Activated T-helper 1 cell treated with anti-CD3 and anti-CD28 coated beads, Interleukin-12 subunit alpha, Interleukin-12 subunit beta, Interleukin-2, Interleukin-4 antibody, amounts not matched to agents 30 ng/mL and 10 ng/mL and 1 ng/mL, durations not matched to agents 14 hours and 24 hours and 36 hours (primary cell): ENCODE measurements at regions not wholly inside any gene's neighbourhood (a gene's known extent, or its start where the extent isn't known, plus 50 kb on each side); places are given as distances from the start of the nearest gene placed in this dataset.

Experiments used
- DNase-seq: peaks from one replicate; pipeline ENCODE4 v3.0.0; 2021; ENCODE audit warnings: low spot score
- H3K27ac Mint-ChIP-seq: one replicate; pipeline ENCODE4 v1.8.0; 2021; ENCODE audit warnings: mild to moderate bottlenecking, mixed read lengths
- H3K27me3 Mint-ChIP-seq: one replicate; pipeline ENCODE4 v1.8.0; 2022; ENCODE audit warnings: mild to moderate bottlenecking, moderate library complexity, mixed read lengths; ENCODE audit not compliant: insufficient read depth
- H3K36me3 Mint-ChIP-seq: one replicate; pipeline ENCODE4 v1.8.0; 2021; ENCODE audit warnings: low read depth, mixed read lengths
- H3K4me1 Mint-ChIP-seq: one replicate; pipeline ENCODE4 v1.8.0; 2021; ENCODE audit warnings: low read depth, mixed read lengths
- H3K4me3 Mint-ChIP-seq: one replicate; pipeline ENCODE4 v1.8.0; 2021; ENCODE audit warnings: mild to moderate bottlenecking, moderate library complexity, mixed read lengths
- H3K9me3 Mint-ChIP-seq: one replicate; pipeline ENCODE4 v1.8.0; 2021; ENCODE audit warnings: mixed read lengths
- intact Hi-C: fragments of 100-400 bp; cut with micrococcal nuclease; formaldehyde crosslinking; loops from one replicate; pipeline ENCODE4 v1.15.1; 2024

GRCh38 chr13:97100821-97101220 is 106.5 kb upstream of the OXGR1 start:
- intact Hi-C loops: no loop called here
- Mint-ChIP-seq H3K27me3 (peaks cover 2% of the 10 kb centered on the region), H3K9me3 (no peaks in the 10 kb centered on the region), H3K36me3 (no peaks in the 10 kb centered on the region), H3K4me3 (no peak overlapping the region), H3K27ac (no peak overlapping the region), H3K4me1 (no peaks in the 10 kb centered on the region)
- no peak for DNase-seq

- Mint-ChIP-seq H3K4me3 (no peak overlapping the region), H3K36me3 (no peaks in the 10 kb centered on the region), H3K4me1 (no peaks in the 10 kb centered on the region), H3K27me3 (peaks cover 2% of the 10 kb centered on the region), H3K27ac (no peak overlapping the region), H3K9me3 (no peaks in the 10 kb centered on the region)
- intact Hi-C loops: no loop called here
- DNase-seq: no peak
These were observed 107.8 kb upstream of the OXGR1 start for GRCh38 chr13:97101912-97102708.

GRCh38 chr13:97106323-97106722 is 112.0 kb upstream of the OXGR1 start:
- Mint-ChIP-seq H3K4me1 (peaks cover 8% of the 10 kb centered on the region), H3K9me3 (no peaks in the 10 kb centered on the region), H3K4me3 (no peak overlapping the region), H3K36me3 (no peaks in the 10 kb centered on the region), H3K27me3 (peaks cover 11% of the 10 kb centered on the region), H3K27ac (no peak overlapping the region)
- no peak for DNase-seq
- intact Hi-C loops: no loop called here

GRCh38 chr13:97107815-97108529 is 113.7 kb upstream of the OXGR1 start:
- Mint-ChIP-seq H3K27me3 (peaks cover 13% of the 10 kb centered on the region), H3K4me3 (no peak overlapping the region), H3K36me3 (no peaks in the 10 kb centered on the region), H3K9me3 (no peaks in the 10 kb centered on the region), H3K27ac (no peak overlapping the region), H3K4me1 (peaks cover 8% of the 10 kb centered on the region)
- no peak for DNase-seq
- intact Hi-C loops: no loop called here

GRCh38 chr13:97108530-97108900 is 113.6 kb upstream of the MBNL2 start:
- H3K9me3 Mint-ChIP-seq: no peaks in the 10 kb centered on the region
- intact Hi-C loops: no loop called here

GRCh38 chr13:97109256-97109655 is 112.9 kb upstream of the MBNL2 start:
- Mint-ChIP-seq H3K36me3 (no peaks in the 10 kb centered on the region), H3K9me3 (no peaks in the 10 kb centered on the region), H3K4me3 (no peak overlapping the region), H3K4me1 (peaks cover 8% of the 10 kb centered on the region), H3K27ac (no peak overlapping the region), H3K27me3 (peaks cover 17% of the 10 kb centered on the region)
- no peak for DNase-seq
- intact Hi-C loops: no loop called here

More at GRCh38 chr13:97108530-97108900, 113.6 kb upstream of the MBNL2 start:
- Mint-ChIP-seq H3K4me3 (no peak overlapping the region), H3K4me1 (peaks cover 8% of the 10 kb centered on the region), H3K27me3 (peaks cover 17% of the 10 kb centered on the region), H3K27ac (no peak overlapping the region), H3K36me3 (no peaks in the 10 kb centered on the region)
- DNase-seq: no peak

- Mint-ChIP-seq H3K9me3 (no peaks in the 10 kb centered on the region), H3K27me3 (peaks cover 17% of the 10 kb centered on the region), H3K27ac (no peak overlapping the region), H3K4me3 (no peak overlapping the region), H3K36me3 (no peaks in the 10 kb centered on the region), H3K4me1 (peaks cover 8% of the 10 kb centered on the region)
- DNase-seq: peak; percentile 67
- intact Hi-C loops: loop anchor here (1.0 to 5.0 kb wide), 3 partner anchors 234 to 322 kb away; partner anchors contain the start of gene RAP2A
These were observed 112.2 kb upstream of the MBNL2 start for GRCh38 chr13:97109841-97110492.

GRCh38 chr13:97110936-97111335 is 111.2 kb upstream of the MBNL2 start:
- Mint-ChIP-seq H3K4me3 (no peak overlapping the region), H3K4me1 (peaks cover 8% of the 10 kb centered on the region), H3K27me3 (peaks cover 22% of the 10 kb centered on the region), H3K27ac (no peak overlapping the region), H3K9me3 (no peaks in the 10 kb centered on the region), H3K36me3 (no peaks in the 10 kb centered on the region)
- intact Hi-C loops: loop anchor here (1.0 to 5.0 kb wide), 3 partner anchors 233 to 321 kb away; partner anchors contain the start of gene RAP2A
- no peak for DNase-seq

GRCh38 chr13:97111756-97112155 is 110.4 kb upstream of the MBNL2 start:
- intact Hi-C loops: loop anchor here (5.0 kb wide), 1 partner anchor 321 kb away; the partner anchor contains the start of gene RAP2A
- Mint-ChIP-seq H3K4me3 (no peak overlapping the region), H3K27ac (no peak overlapping the region), H3K9me3 (no peaks in the 10 kb centered on the region), H3K36me3 (no peaks in the 10 kb centered on the region), H3K27me3 (peaks cover 28% of the 10 kb centered on the region), H3K4me1 (peaks cover 8% of the 10 kb centered on the region)
- no peak for DNase-seq

- no peak overlapping the region for H3K4me3 Mint-ChIP-seq
- peaks cover 28% of the 10 kb centered on the region for H3K27me3 Mint-ChIP-seq
- intact Hi-C loops: loop anchor here (5.0 kb wide), 1 partner anchor 320 kb away; the partner anchor contains the start of gene RAP2A
- no peaks in the 10 kb centered on the region for H3K36me3 Mint-ChIP-seq
- no peaks in the 10 kb centered on the region for H3K9me3 Mint-ChIP-seq
- DNase-seq: no peak
- H3K4me1 Mint-ChIP-seq: peaks cover 8% of the 10 kb centered on the region
- no peak overlapping the region for H3K27ac Mint-ChIP-seq
These were observed 109.5 kb upstream of the MBNL2 start for GRCh38 chr13:97112446-97113152.

GRCh38 chr13:97113231-97114001 is 108.7 kb upstream of the MBNL2 start:
- peaks cover 8% of the 10 kb centered on the region for H3K4me1 Mint-ChIP-seq
- no peak for DNase-seq
- no peak overlapping the region for H3K27ac Mint-ChIP-seq
- peaks cover 25% of the 10 kb centered on the region for H3K27me3 Mint-ChIP-seq
- intact Hi-C loops: loop anchor here (5.0 kb wide), 1 partner anchor 319 kb away; the partner anchor contains the start of gene RAP2A
- H3K4me3 Mint-ChIP-seq: no peak overlapping the region
- H3K9me3 Mint-ChIP-seq: no peaks in the 10 kb centered on the region
- H3K36me3 Mint-ChIP-seq: no peaks in the 10 kb centered on the region

- intact Hi-C loops: loop anchor here (5.0 kb wide), 1 partner anchor 318 kb away; the partner anchor contains the start of gene RAP2A
- Mint-ChIP-seq H3K36me3 (no peaks in the 10 kb centered on the region), H3K27me3 (peaks cover 21% of the 10 kb centered on the region)
These were observed 107.5 kb upstream of the MBNL2 start for GRCh38 chr13:97114651-97115050.

More at GRCh38 chr13:97114651-97115050, 107.5 kb upstream of the MBNL2 start:
- DNase-seq: no peak
- Mint-ChIP-seq H3K4me3 (no peak overlapping the region), H3K4me1 (peaks cover 6% of the 10 kb centered on the region), H3K27ac (no peak overlapping the region), H3K9me3 (no peaks in the 10 kb centered on the region)
